ENCODE measurements at regions not wholly inside any gene's neighbourhood (a gene's known extent, or its start where the extent isn't known, plus 50 kb on each side); places are given as distances from the start of the nearest gene placed in this dataset.

GRCh38 chr15:39275066-39275465, 305.8 kb upstream of the THBS1 start:
- no peak for FAIRE-seq
- peak overlapping the region; percentile 87; the same call in 1 of the 2 replicates for H4K8ac ChIP-seq (ENCODE audit: extremely low read depth, insufficient read depth, low read length)
- POLR2A ChIA-PET (ENCODE audit: partially characterized antibody), result no interaction called here
- 89% methylated on average over 3 of the region's 3 CpGs; no CpG with 5 or more reads in 1 of the 2 experiments for WGBS, 2 experiments (ENCODE audit: extremely low coverage in 1 of 2, insufficient coverage in 1 of 2, insufficient read length in 1 of 2, insufficient replicate concordance in 2 of 2, low coverage in 1 of 2, low lambda C conversion rate in 2 of 2, missing lambda C conversion rate in 1 of 2)
- no peak overlapping the region for H3K23ac ChIP-seq (ENCODE audit: insufficient read length)
- H3K79me2 ChIP-seq (ENCODE audit: control insufficient read depth in 1 of 2, insufficient read depth in 2 of 2, low read length in 2 of 2), result no peaks in the 10 kb centered on the region
- no peak overlapping the region for H2BK5ac ChIP-seq (ENCODE audit: low read depth, low read length)
- no peaks in the 10 kb centered on the region for H3K36me3 ChIP-seq (ENCODE audit: control insufficient read depth in 2 of 4, insufficient read depth in 4 of 4, low read length in 3 of 4)
- no peaks in the 10 kb centered on the region for H3K9me3 ChIP-seq (ENCODE audit: insufficient read depth in 2 of 2, low read depth in 1 of 2, low read length in 1 of 2)
- H3K79me1 ChIP-seq (ENCODE audit: low read depth, low read length), result no peaks in the 10 kb centered on the region
- no peak overlapping the region for H3K56ac ChIP-seq (replicated peaks; ENCODE audit: insufficient read length, low read depth, low read length)
- no peak overlapping the region for H3K18ac ChIP-seq (ENCODE audit: extremely low read depth, low read length)
- no peak overlapping the region for H2BK20ac ChIP-seq (ENCODE audit: low read length)
- H3K14ac ChIP-seq (ENCODE audit: insufficient read length), result no peak overlapping the region
- no peak overlapping the region for H4K91ac ChIP-seq (replicated peaks; ENCODE audit: insufficient read length, low read length)
- H3K4me3 ChIP-seq (ENCODE audit: extremely low read depth in 1 of 4, insufficient read depth in 2 of 4, low read depth in 3 of 4, low read length in 4 of 4), result no peak overlapping the region
- H3K27me3 ChIP-seq (replicated peaks in 1 of 4; ENCODE audit: control insufficient read depth in 3 of 4, extremely low read depth in 1 of 4, insufficient read depth in 3 of 4, low read length in 3 of 4), result no peaks in the 10 kb centered on the region
- H3K4me1 ChIP-seq (replicated peaks in 1 of 4; ENCODE audit: control insufficient read depth in 3 of 4, insufficient read depth in 4 of 4, low read length in 3 of 4), result no peaks in the 10 kb centered on the region; a peak in 1 of 7 replicates
- H2AK5ac ChIP-seq (ENCODE audit: low read depth, low read length), result no peak overlapping the region
- no peak overlapping the region for H2BK15ac ChIP-seq (ENCODE audit: low read length)
- 0 out of 2 replicates have a peak overlapping the region, but pooled peaks have one; percentile 35 for H2BK12ac ChIP-seq (ENCODE audit: low read depth, low read length)
- no peak for DNase-seq (ENCODE audit: low read depth in 1 of 2, low spot score in 2 of 2)
- H3K4me2 ChIP-seq (ENCODE audit: insufficient read depth in 1 of 2, low read depth in 2 of 2, low read length in 2 of 2), result no peak overlapping the region
- no peak overlapping the region for H3K9ac ChIP-seq (replicated peaks in 1 of 4; ENCODE audit: extremely low read depth in 1 of 4, low read depth in 3 of 4, low read length in 3 of 4)
- no peak overlapping the region for H4K5ac ChIP-seq (ENCODE audit: insufficient read length, low read depth, low read length)
- H2AFZ ChIP-seq (ENCODE audit: low read length), result peak overlapping the region; percentile 89
- no peaks in the 10 kb centered on the region for H4K20me1 ChIP-seq (replicated peaks in 1 of 2; ENCODE audit: control insufficient read depth in 1 of 2, insufficient read depth in 2 of 2, low read length in 2 of 2)
- no peak overlapping the region for H3K27ac ChIP-seq (ENCODE audit: low read depth, low read length)
- no peak for TF ChIP-seq TCF12 (IDR thresholded peaks at IDR 0.05; ENCODE audit: low read depth, low read length)
- TF ChIP-seq TAF1 (IDR thresholded peaks at IDR 0.05; ENCODE audit: low read depth, low read length), result no peak
- TF ChIP-seq MAFK (IDR thresholded peaks at IDR 0.05; ENCODE audit: low read depth, low read length), result no peak
- no peak for TF ChIP-seq HDAC2 (IDR thresholded peaks at IDR 0.05; ENCODE audit: borderline replicate concordance in 1 of 2, low read depth in 2 of 2, low read length in 2 of 2)
- TF ChIP-seq RXRA (IDR thresholded peaks at IDR 0.05; ENCODE audit: insufficient read depth, low read depth, low read length), result no peak
- no peak for TF ChIP-seq RNF2 (IDR thresholded peaks at IDR 0.05; ENCODE audit: borderline replicate concordance, low read depth, low read length, missing control alignments, poor library complexity, severe bottlenecking)
- TF ChIP-seq, protein P1, sequence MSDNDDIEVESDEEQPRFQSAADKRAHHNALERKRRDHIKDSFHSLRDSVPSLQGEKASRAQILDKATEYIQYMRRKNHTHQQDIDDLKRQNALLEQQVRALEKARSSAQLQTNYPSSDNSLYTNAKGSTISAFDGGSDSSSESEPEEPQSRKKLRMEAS (IDR thresholded peaks at IDR 0.05), result no peak
- TF ChIP-seq ASH2L (IDR thresholded peaks at IDR 0.05; ENCODE audit: low read length), result no peak
- no peak for TF ChIP-seq SIX5 (IDR thresholded peaks at IDR 0.05; ENCODE audit: low read depth, low read length)
- TF ChIP-seq CTBP2 (IDR thresholded peaks at IDR 0.05; ENCODE audit: borderline replicate concordance, insufficient read depth, insufficient read length, low read length), result no peak
- no peak for TF ChIP-seq CBX8 (IDR thresholded peaks at IDR 0.05; ENCODE audit: borderline replicate concordance, low read depth, low read length)
- TF ChIP-seq JUN (IDR thresholded peaks at IDR 0.05; ENCODE audit: low read depth, low read length), result no peak
- TF ChIP-seq SP2 (IDR thresholded peaks at IDR 0.05; ENCODE audit: low read length), result no peak
- CTCF ChIA-PET (ENCODE audit: partially characterized antibody), result interaction anchor here (0.8 kb wide), 1 partner anchor 20 kb away, joined by 3 read pairs; no protein-coding TSS in a partner anchor
- peak overlapping the region; percentile 51 for H2BK120ac ChIP-seq (replicated peaks; ENCODE audit: low read depth, low read length)
- no peak overlapping the region for H3K4ac ChIP-seq (replicated peaks; ENCODE audit: insufficient read length, low read depth, low read length)
- H3K23me2 ChIP-seq (ENCODE audit: low read depth, low read length), result no peaks in the 10 kb centered on the region
